Adrenal gland (tissue), 5 donors: ENCODE measurements at regions not wholly inside any gene's neighbourhood (a gene's known extent, or its start where the extent isn't known, plus 50 kb on each side); places are given as distances from the start of the nearest gene placed in this dataset.

Source experiments
- CTCF ChIP-seq, 6 experiments: fragments of 450-650 bp in 4 of 6; fragments of 200-600 bp in 2 of 6; sonication (generic) in 1 of 6; IDR thresholded peaks; 1 replicate in 5 of 6; 2 replicates in 1 of 6; pipeline versions ENCODE4 v1.5.1 to v1.8.0; 2016 to 2021; ENCODE audit warnings: antibody characterized with exemption in 6 of 6, mild to moderate bottlenecking in 2 of 6, moderate library complexity in 1 of 6
- POLR2A ChIP-seq, 2 donors: fragments of 450-650 bp; IDR thresholded peaks; one replicate each; pipeline ENCODE4 v1.6.1; 2017; ENCODE audit warnings: antibody characterized with exemption in 2 of 2, mild to moderate bottlenecking in 2 of 2, moderate library complexity in 1 of 2
- donor health status: DM: no; HTN: no; CAD: no.

GRCh38 chr5:67657055-67657454 lies 460.5 kb upstream of the CD180 start:
- TF ChIP-seq CTCF (IDR thresholded peaks at IDR 0.05): no peak
- no peak for TF ChIP-seq POLR2A (IDR thresholded peaks at IDR 0.05)
